Osteoblast (primary cell): ENCODE measurements at regions not wholly inside any gene's neighbourhood (a gene's known extent, or its start where the extent isn't known, plus 50 kb on each side); places are given as distances from the start of the nearest gene placed in this dataset.

ENCODE experiments used
- DNase-seq: peaks from one replicate; pipeline ENCODE4 v3.0.0; 2011; ENCODE audit warnings: low spot score, mixed read lengths; ENCODE audit not compliant: insufficient read length; ENCODE audit errors: missing footprints
- H2AFZ ChIP-seq: 2 replicates; pipeline ENCODE4 v1.6.0; 2011; ENCODE audit warnings: mild to moderate bottlenecking, low read length
- H3K27ac ChIP-seq: 2 replicates; pipeline ENCODE4 v1.5.1; 2011; ENCODE audit warnings: mild to moderate bottlenecking, low read depth, low read length, moderate library complexity
- H3K27me3 ChIP-seq: 2 replicates; pipeline ENCODE4 v1.6.0; 2012; ENCODE audit warnings: mild to moderate bottlenecking, control low read depth, inconsistent platforms, low read length, moderate library complexity; ENCODE audit not compliant: insufficient read depth
- H3K36me3 ChIP-seq: 2 replicates; pipeline ENCODE4 v1.5.1; 2011; ENCODE audit warnings: mild to moderate bottlenecking, low read length, control low read depth, moderate library complexity; ENCODE audit not compliant: insufficient read depth
- H3K4me1 ChIP-seq: 2 replicates; pipeline ENCODE4 v1.5.1; 2011; ENCODE audit warnings: mild to moderate bottlenecking, low read length, control low read depth, moderate library complexity; ENCODE audit not compliant: insufficient read depth
- H3K4me2 ChIP-seq: 2 replicates; pipeline ENCODE4 v1.6.0; 2011; ENCODE audit warnings: mild to moderate bottlenecking, low read length; ENCODE audit not compliant: insufficient read depth
- H3K4me3 ChIP-seq: fragments of 200-600 bp; sonication (generic); 3 replicates; pipeline ENCODE4 v1.5.1; 2012; ENCODE audit warnings: mild to moderate bottlenecking, low read length, inconsistent platforms; ENCODE audit not compliant: insufficient read depth
- H3K79me2 ChIP-seq: 2 replicates; pipeline ENCODE4 v1.6.0; 2012; ENCODE audit warnings: mild to moderate bottlenecking, low read length, control low read depth, inconsistent platforms; ENCODE audit not compliant: insufficient read depth
- H3K9me3 ChIP-seq: 2 replicates; pipeline ENCODE4 v1.5.1; 2011; ENCODE audit warnings: low read depth, low read length, control low read depth
- H4K20me1 ChIP-seq: 2 replicates; pipeline ENCODE4 v1.6.0; 2012; ENCODE audit warnings: mild to moderate bottlenecking, low read length, control low read depth; ENCODE audit not compliant: insufficient read depth
- CTCF ChIP-seq: IDR thresholded peaks from 2 replicates; pipeline ENCODE4 v1.5.1; 2011; ENCODE audit warnings: mild to moderate bottlenecking, low read depth, low read length, moderate library complexity; ENCODE audit errors: extremely low read depth

GRCh38 chr5:142527664-142528295 lies 158.1 kb downstream of the FGF1 start:
- no peaks in the 10 kb centered on the region for H3K27me3 ChIP-seq
- peaks cover 7% of the 10 kb centered on the region for H3K4me1 ChIP-seq
- H3K36me3 ChIP-seq = no peaks in the 10 kb centered on the region
- H3K4me2 ChIP-seq = no peak overlapping the region
- H3K79me2 ChIP-seq = no peaks in the 10 kb centered on the region
- H3K4me3 ChIP-seq = no peak overlapping the region
- no peaks in the 10 kb centered on the region for H3K9me3 ChIP-seq
- H3K27ac ChIP-seq = no peak overlapping the region
- peak; percentile 77 for DNase-seq
- no peak for TF ChIP-seq CTCF
- H2AFZ ChIP-seq = no peak overlapping the region
- no peaks in the 10 kb centered on the region for H4K20me1 ChIP-seq

GRCh38 chr5:142527234-142527633 lies 158.7 kb downstream of the FGF1 start:
- Histone ChIP-seq H3K27ac (no peak overlapping the region), H3K36me3 (no peaks in the 10 kb centered on the region), H3K9me3 (no peaks in the 10 kb centered on the region), H3K79me2 (no peaks in the 10 kb centered on the region), H4K20me1 (no peaks in the 10 kb centered on the region), H3K27me3 (no peaks in the 10 kb centered on the region), H3K4me2 (no peak overlapping the region), H2AFZ (no peak overlapping the region), H3K4me1 (peaks cover 7% of the 10 kb centered on the region), H3K4me3 (no peak overlapping the region)
- no peak for TF ChIP-seq CTCF
- no peak for DNase-seq

GRCh38 chr5:142522983-142523382 lies 162.9 kb downstream of the FGF1 start:
- H3K4me2 ChIP-seq = no peak overlapping the region
- H3K27me3 ChIP-seq = no peaks in the 10 kb centered on the region
- DNase-seq = no peak
- H3K4me1 ChIP-seq = peaks cover 6% of the 10 kb centered on the region
- H3K9me3 ChIP-seq = no peaks in the 10 kb centered on the region
- no peaks in the 10 kb centered on the region for H4K20me1 ChIP-seq
- H3K36me3 ChIP-seq = no peaks in the 10 kb centered on the region
- no peak for TF ChIP-seq CTCF
- no peak overlapping the region for H3K4me3 ChIP-seq
- no peak overlapping the region for H3K27ac ChIP-seq
- H2AFZ ChIP-seq = no peak overlapping the region
- H3K79me2 ChIP-seq = no peaks in the 10 kb centered on the region

- H3K27me3 ChIP-seq = no peaks in the 10 kb centered on the region
- no peak overlapping the region for H3K27ac ChIP-seq
- no peaks in the 10 kb centered on the region for H4K20me1 ChIP-seq
- H3K36me3 ChIP-seq = no peaks in the 10 kb centered on the region
- H3K9me3 ChIP-seq = no peaks in the 10 kb centered on the region
- H3K4me3 ChIP-seq = no peak overlapping the region
- no peak for DNase-seq
- H3K4me2 ChIP-seq = no peak overlapping the region
- no peaks in the 10 kb centered on the region for H3K79me2 ChIP-seq
- no peak overlapping the region for H2AFZ ChIP-seq
- peaks cover 6% of the 10 kb centered on the region for H3K4me1 ChIP-seq
- TF ChIP-seq CTCF = no peak
Measured at GRCh38 chr5:142521706-142522105, 164.2 kb downstream of the FGF1 start.
